Stimulated activated CD4-positive, alpha-beta T cell treated with anti-CD3 and anti-CD28 coated beads, Interleukin-1b, Interleukin-23, amount 100 ng/mL, for 48 hours (primary cell): ENCODE measurements at regions not wholly inside any gene's neighbourhood (a gene's known extent, or its start where the extent isn't known, plus 50 kb on each side); places are given as distances from the start of the nearest gene placed in this dataset.

Experiments
- DNase-seq: peaks from one replicate; pipeline ENCODE4 v3.0.0-alpha.2; 2020

DNA sequence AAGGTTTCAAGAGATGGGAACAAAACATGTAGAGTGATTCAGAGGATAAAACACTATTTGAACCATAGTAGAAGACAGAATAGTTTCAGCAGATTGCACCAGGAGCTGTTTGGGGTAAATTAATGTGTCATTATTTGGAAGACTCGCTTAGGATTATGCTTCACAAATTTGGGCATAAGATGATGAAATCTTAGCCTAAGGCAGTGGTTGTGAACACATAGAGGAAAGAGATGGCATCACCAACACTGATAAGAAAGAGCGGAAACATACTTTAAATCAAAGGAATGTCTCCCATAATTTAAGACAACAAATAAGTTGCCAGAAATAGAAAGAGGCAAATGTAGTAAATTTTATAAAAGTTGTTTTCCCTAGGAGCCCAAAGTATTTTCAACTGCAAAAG is 66.1 kb upstream of the TBCA start:
- no peak for DNase-seq

DNA sequence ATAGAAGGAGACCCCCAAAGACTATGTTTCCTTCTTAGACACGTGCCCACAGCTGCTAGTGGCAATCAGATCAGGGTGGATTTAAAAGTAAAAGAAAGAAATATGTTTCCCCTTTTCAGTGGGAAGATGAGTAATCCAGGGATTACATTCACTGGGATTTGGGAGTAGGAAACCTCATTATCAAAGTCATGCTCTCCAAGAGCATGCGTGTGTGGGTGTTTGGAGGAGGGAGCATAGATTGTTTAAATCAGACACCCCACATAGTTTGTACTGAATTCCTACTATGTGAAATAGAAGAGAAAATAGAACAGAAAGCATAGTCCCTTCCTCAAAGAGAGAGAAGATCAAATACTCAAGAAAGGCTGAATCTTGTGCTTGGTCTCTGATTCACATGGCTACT is 65.5 kb upstream of the TBCA start:
- DNase-seq: no peak

DNA sequence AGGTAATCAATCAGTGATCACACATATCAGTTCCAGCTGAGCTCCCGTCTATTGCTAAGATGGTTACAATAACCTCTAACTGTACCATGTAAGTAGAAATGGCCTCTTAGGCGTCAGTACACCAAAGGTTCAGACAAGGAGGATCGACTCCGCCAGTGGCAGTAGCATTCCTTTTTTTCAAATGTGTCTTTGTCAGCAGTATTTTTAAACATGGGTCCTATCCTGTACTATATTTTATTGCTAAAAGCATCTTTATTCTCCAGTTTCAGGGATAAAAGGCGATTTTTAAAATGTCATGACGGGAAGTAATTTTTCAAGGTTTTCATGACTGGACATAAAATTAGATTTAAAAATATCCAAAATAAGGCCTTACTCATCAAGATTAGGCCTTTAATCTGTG is 64.8 kb upstream of the TBCA start:
- DNase-seq: no peak

DNA sequence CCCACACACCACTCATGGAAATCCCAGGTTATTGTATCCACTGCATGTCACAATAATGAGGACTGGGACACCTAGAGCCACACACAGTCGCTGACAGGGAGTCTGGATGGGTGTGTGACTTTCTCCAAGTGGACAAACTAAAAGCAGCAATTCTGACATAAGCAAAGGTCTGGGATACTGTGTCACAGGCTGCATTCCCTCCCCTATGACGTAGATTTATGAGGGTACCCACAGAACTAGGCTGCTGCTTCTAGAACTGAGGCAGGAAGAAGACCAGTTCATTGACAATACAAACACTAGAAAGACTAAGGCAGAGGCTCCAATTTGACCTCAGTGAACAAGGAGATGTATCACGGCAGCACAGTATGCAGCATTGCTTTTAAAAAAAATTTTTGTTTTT is 63.6 kb upstream of the TBCA start:
- no peak for DNase-seq

DNA sequence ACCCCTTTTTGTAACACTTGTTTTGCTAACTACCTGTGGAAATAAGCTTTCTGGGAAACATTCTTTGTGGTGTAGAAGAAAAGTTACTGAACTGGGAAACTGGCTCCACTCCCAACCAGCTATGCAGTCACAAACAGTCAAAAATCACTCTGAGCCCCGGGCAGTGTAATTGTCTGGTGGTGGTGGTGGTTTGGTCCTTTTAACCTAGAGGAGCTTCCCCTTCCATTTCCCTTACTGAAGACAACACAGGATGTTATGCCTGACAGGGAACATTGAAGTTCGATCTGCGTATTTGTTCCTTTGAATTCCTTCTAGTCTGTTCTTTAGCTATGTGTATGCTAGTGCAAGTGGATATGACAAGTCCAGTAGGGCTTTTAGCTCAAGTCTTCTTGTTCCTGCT is 56.8 kb upstream of the TBCA start:
- no peak for DNase-seq

DNA sequence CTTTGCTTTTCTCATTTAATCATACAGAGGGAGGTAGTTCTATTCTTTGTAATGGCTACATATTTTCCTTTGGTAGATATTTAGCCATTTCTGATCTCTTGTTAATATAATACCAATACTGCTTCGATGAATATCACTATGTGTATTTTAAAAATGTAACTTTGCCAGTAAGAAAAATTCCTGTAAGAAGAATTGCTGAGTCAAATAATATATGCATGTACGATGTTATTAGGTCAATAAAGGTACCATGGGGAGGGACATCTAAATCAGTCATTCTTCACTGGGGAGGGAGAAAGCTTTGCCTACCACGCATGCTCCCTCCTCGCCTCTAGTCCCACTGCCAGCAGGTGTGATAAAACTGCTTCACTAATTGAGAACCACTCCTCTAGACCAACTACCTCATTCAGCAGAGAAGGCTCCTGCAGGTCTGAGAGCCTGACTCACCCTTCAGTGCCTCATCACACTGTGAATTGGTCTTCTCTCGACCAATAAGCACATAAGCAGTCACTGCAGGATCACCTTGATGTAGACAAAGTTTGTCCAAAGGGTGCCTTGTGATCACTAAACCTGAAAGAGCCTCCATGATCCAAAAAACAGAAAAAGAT is 56.1 kb upstream of the TBCA start:
- DNase-seq: no peak

DNA sequence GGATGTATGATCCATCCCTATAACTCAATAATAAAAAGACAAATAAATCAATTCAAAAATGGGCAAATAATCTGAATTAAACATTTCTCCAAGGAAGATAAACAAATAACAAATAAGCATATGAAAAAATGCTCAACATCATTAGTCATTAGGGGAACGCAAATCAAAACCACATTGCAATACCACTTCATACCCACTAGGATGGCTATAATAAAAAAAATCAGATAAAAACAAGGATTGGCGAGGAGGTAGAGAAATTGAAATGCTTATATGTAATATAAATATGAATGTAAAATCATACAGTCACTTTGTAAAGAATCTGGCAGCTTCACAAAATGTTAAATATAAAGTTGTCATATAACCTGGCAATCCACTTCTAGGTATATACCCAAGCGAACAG is 52.3 kb upstream of the TBCA start:
- DNase-seq: no peak
